CD8-positive, alpha-beta memory T cell (primary cell): ENCODE measurements at regions not wholly inside any gene's neighbourhood (a gene's known extent, or its start where the extent isn't known, plus 50 kb on each side); places are given as distances from the start of the nearest gene placed in this dataset.
A peak's percentile ranks its signal among the peaks of the same experiment; 100 is the strongest.
"Not testable (repeated sequence)": the region's sequence is repeated elsewhere in the genome, so short reads cannot be mapped to it uniquely, and the experiment has no call there.

Experiments
- CTCF ChIA-PET: fragments of 350-600 bp; sonication (Branson Sonifier 250); formaldehyde crosslinking; loops from one replicate; lab custom pipeline; 2021; ENCODE audit warnings: antibody characterized with exemption; lab: Charles Lee
- POLR2A ChIA-PET: fragments of 350-600 bp; sonication (Branson Sonifier 250); formaldehyde crosslinking; loops from one replicate; lab custom pipeline; 2021; ENCODE audit warnings: antibody characterized with exemption; lab: Charles Lee
- DNase-seq, 5 donors: peaks; one replicate each; pipeline versions ENCODE4 v3.0.0 to v3.0.0-alpha.2; 2020 to 2022; ENCODE audit warnings: mixed read lengths in 1 of 5
- H3K27ac ChIP-seq: one replicate; pipeline ENCODE4 v1.7.0; 2013; ENCODE audit warnings: low read depth, mild to moderate bottlenecking, low read length, moderate library complexity
- H3K27me3 ChIP-seq: 2 replicates; pipeline ENCODE4 v1.7.0; 2013; ENCODE audit warnings: low read length, mild to moderate bottlenecking; ENCODE audit not compliant: insufficient read depth, poor library complexity, severe bottlenecking
- H3K36me3 ChIP-seq: 2 replicates; pipeline ENCODE4 v1.7.0; 2013; ENCODE audit warnings: mild to moderate bottlenecking, low read length, moderate library complexity; ENCODE audit not compliant: insufficient read depth
- H3K4me1 ChIP-seq: 2 replicates; pipeline ENCODE4 v1.7.0; 2013; ENCODE audit warnings: mild to moderate bottlenecking, low read length, moderate library complexity; ENCODE audit not compliant: insufficient read depth
- H3K4me3 ChIP-seq: 2 replicates; pipeline ENCODE4 v1.7.0; 2013; ENCODE audit warnings: mild to moderate bottlenecking, low read length
- H3K9me3 ChIP-seq: 2 replicates; pipeline ENCODE4 v1.7.0; 2013; ENCODE audit warnings: mild to moderate bottlenecking, low read length
- H3K27ac Mint-ChIP-seq, 8 donors: one replicate each; pipeline ENCODE4 v1.8.0; 2020 to 2021; ENCODE audit warnings: mixed read lengths in 8 of 8, mild to moderate bottlenecking in 6 of 8, inconsistent platforms in 3 of 8, moderate library complexity in 3 of 8
- H3K27me3 Mint-ChIP-seq, 2 donors: one replicate each; pipeline ENCODE4 v1.8.0; 2020 to 2021; ENCODE audit warnings: mixed read lengths in 2 of 2, mild to moderate bottlenecking in 1 of 2, moderate library complexity in 1 of 2
- H3K36me3 Mint-ChIP-seq, 3 donors: one replicate each; pipeline ENCODE4 v1.8.0; 2020 to 2021; ENCODE audit warnings: mixed read lengths in 3 of 3, inconsistent platforms in 1 of 3, mild to moderate bottlenecking in 1 of 3
- H3K4me1 Mint-ChIP-seq, 3 donors: one replicate each; pipeline ENCODE4 v1.8.0; 2020 to 2021; ENCODE audit warnings: mixed read lengths in 3 of 3, inconsistent platforms in 1 of 3, mild to moderate bottlenecking in 1 of 3
- H3K4me3 Mint-ChIP-seq, 7 donors: one replicate each; pipeline ENCODE4 v1.8.0; 2020 to 2021; ENCODE audit warnings: mixed read lengths in 7 of 7, mild to moderate bottlenecking in 6 of 7, moderate library complexity in 4 of 7, inconsistent platforms in 2 of 7
- H3K9me3 Mint-ChIP-seq, 5 donors: one replicate each; pipeline ENCODE4 v1.8.0; 2020 to 2022; ENCODE audit warnings: mixed read lengths in 5 of 5, mild to moderate bottlenecking in 3 of 5, moderate library complexity in 2 of 5, inconsistent platforms in 1 of 5

DNA sequence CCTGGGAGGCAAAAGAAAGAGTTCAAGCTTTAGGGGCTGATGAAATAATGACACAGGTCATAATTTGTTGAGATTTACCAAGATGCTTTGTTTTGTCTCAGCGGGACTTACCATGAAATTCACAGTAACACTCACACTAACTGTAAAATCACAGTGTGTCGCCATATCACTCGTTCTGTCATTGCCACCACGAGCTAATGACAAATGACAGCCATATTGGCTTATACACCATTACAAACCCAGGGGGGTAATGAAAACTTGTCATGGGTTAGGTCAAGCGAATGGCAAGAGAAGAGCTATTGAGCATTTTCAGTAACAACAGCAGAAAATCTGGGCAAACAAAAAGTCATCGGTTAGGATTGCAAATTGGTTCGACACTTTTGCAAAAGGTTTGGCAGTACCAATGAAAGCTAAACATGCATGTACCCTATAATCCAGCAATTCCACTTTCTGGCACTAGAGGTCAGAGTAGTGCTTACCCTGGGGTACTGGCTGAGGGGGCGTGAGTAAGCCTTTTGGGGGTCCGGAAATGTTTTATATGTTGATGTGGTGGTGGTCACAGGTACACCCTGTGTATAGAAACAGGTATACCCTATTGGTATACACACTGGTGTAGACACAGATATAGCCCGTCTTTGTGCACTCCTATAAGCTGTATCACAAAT is 83.9 kb upstream of the RAI2 start:
- no peaks in the 10 kb centered on the region for H3K4me1 Mint-ChIP-seq
- CTCF ChIA-PET, result interaction anchor here (0.6 kb wide), 1 partner anchor 433 kb away, joined by 3 read pairs; no protein-coding TSS in a partner anchor

DNA sequence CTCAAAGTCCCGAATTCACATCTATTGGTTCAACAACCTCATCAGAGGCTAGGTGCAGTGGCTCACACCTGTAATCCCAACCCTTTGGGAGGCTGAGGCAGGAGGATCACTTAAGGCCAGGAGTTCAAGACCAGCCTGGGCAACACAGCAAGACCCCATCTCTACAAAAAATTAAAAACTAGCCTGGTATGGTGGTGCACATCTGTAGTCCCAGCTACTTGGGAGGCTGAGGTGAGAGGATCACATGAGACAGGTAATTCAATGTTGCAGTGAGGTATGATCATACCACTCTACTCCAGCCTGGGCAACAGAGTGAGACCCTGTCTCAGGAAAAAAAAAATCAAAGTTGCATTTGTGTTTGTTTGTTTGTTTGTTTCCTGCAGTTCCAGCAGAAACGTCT is 80.1 kb upstream of the RAI2 start:
- CTCF ChIA-PET, H3K27ac Mint-ChIP-seq, H3K9me3 ChIP-seq, H3K4me3 ChIP-seq, H3K36me3 Mint-ChIP-seq, H3K36me3 ChIP-seq, H3K4me1 Mint-ChIP-seq, H3K4me3 Mint-ChIP-seq, H3K9me3 Mint-ChIP-seq, DNase-seq, H3K4me1 ChIP-seq, H3K27me3 ChIP-seq, POLR2A ChIA-PET, H3K27me3 Mint-ChIP-seq, H3K27ac ChIP-seq: not testable (repeated sequence)

More for the DNA sequence above, 83.9 kb upstream of the RAI2 start:
- peak in 1 of 5 donors; percentile 17 for DNase-seq
- Histone ChIP-seq H3K27ac (no peak overlapping the region), H3K4me3 (no peak overlapping the region), H3K4me1 (no peaks in the 10 kb centered on the region), H3K36me3 (no peaks in the 10 kb centered on the region), H3K9me3 (no peaks in the 10 kb centered on the region), H3K27me3 (no peaks in the 10 kb centered on the region)
- Mint-ChIP-seq H3K9me3 (no peaks in the 10 kb centered on the region), H3K27me3 (peaks cover 0 to 3% of the 10 kb centered on the region in 2 donors), H3K36me3 (no peaks in the 10 kb centered on the region), H3K4me3 (no peak overlapping the region), H3K27ac (no peak overlapping the region)
- POLR2A ChIA-PET, result no interaction called here

DNA sequence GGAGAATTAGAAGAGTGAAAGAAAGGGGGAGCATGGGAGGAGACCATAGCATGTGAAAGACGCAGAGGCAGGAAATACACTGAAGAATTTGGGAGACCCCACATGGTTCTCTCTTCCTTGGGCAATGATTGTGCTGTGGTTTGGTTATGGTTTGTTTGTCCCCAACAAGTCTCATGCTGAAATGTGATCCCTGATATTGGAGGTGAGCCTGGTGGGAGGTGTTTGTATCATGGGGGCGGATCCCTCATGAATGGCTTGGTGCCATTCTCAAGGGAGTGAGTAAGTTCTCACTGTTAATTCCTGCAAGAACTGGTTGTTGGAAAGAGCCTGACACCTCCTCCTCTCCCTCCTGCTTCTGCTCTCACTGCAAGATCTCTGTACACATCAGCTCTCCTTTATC is 78.6 kb upstream of the RAI2 start:
- POLR2A ChIA-PET, result no interaction called here
- H3K4me1 Mint-ChIP-seq, result no peaks in the 10 kb centered on the region
- H3K27ac Mint-ChIP-seq, result no peak overlapping the region
- H3K27me3 Mint-ChIP-seq, result peaks cover 0 to 9% of the 10 kb centered on the region in 2 donors
- H3K9me3 Mint-ChIP-seq, result no peaks in the 10 kb centered on the region
- Histone ChIP-seq H3K27ac (no peak overlapping the region), H3K36me3 (no peaks in the 10 kb centered on the region), H3K27me3 (no peaks in the 10 kb centered on the region), H3K9me3 (no peaks in the 10 kb centered on the region), H3K4me3 (no peak overlapping the region), H3K4me1 (no peaks in the 10 kb centered on the region)
- H3K4me3 Mint-ChIP-seq, result no peak overlapping the region
- H3K36me3 Mint-ChIP-seq, result no peaks in the 10 kb centered on the region
- CTCF ChIA-PET, result no interaction called here
- DNase-seq, result no peak

DNA sequence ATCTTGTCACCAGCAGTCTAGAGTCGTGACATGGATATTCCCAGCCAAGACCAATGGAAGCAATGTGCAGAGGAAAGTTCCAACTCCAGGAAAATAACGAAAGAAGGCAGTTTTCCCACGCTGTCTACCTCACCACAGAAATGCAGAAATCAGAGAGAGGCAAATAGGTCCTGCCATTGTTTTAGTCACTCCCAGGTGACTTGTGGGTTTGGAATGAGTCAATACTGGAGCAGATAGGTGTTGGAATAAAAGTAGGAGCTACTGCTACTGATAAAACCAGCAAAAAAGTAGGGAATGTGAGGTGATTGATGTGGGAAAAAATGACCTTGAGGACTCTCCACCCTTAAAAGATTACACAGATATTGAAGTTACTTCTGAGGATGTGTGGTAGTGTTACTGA is 72.8 kb upstream of the RAI2 start:
- H3K27me3 Mint-ChIP-seq, result peaks cover 0 to 10% of the 10 kb centered on the region in 2 donors
- Histone ChIP-seq H3K9me3 (no peaks in the 10 kb centered on the region), H3K27me3 (no peaks in the 10 kb centered on the region), H3K4me3 (no peak overlapping the region), H3K4me1 (no peaks in the 10 kb centered on the region), H3K27ac (no peak overlapping the region), H3K36me3 (no peaks in the 10 kb centered on the region)
- H3K27ac Mint-ChIP-seq, result no peak overlapping the region
- DNase-seq, result no peak
- CTCF ChIA-PET, result no interaction called here
- H3K9me3 Mint-ChIP-seq, result no peaks in the 10 kb centered on the region
- no peaks in the 10 kb centered on the region for H3K4me1 Mint-ChIP-seq
- POLR2A ChIA-PET, result no interaction called here
- no peaks in the 10 kb centered on the region for H3K36me3 Mint-ChIP-seq
- no peak overlapping the region for H3K4me3 Mint-ChIP-seq

DNA sequence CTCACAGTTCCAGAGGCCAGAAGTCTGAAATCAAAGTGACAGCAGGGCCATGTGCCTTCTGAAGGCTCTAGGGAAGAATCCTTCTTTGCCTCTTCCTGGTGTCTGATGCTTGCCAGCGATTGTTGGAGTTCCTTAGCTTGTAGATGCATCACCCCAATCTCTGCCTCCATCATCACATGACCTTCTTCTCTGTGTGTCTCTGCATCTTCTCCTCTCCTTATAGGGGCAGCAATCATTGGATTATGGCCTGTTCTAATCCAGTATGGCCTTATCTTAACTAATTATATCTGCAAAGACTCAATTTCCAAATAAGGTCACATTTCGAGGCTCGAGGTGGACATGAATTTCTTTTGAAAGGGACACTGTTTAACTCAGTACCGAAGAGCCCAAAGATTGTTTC is 71.7 kb upstream of the RAI2 start:
- no peaks in the 10 kb centered on the region for H3K36me3 Mint-ChIP-seq
- H3K27me3 Mint-ChIP-seq, result peaks cover 0 to 4% of the 10 kb centered on the region in 2 donors
- CTCF ChIA-PET, result no interaction called here
- no peak for DNase-seq
- H3K4me1 Mint-ChIP-seq, result no peaks in the 10 kb centered on the region
- Histone ChIP-seq H3K4me3 (no peak overlapping the region), H3K4me1 (no peaks in the 10 kb centered on the region), H3K9me3 (no peaks in the 10 kb centered on the region), H3K27ac (no peak overlapping the region), H3K27me3 (no peaks in the 10 kb centered on the region), H3K36me3 (no peaks in the 10 kb centered on the region)
- H3K27ac Mint-ChIP-seq, result no peak overlapping the region
- no peak overlapping the region for H3K4me3 Mint-ChIP-seq
- POLR2A ChIA-PET, result no interaction called here
- H3K9me3 Mint-ChIP-seq, result no peaks in the 10 kb centered on the region

DNA sequence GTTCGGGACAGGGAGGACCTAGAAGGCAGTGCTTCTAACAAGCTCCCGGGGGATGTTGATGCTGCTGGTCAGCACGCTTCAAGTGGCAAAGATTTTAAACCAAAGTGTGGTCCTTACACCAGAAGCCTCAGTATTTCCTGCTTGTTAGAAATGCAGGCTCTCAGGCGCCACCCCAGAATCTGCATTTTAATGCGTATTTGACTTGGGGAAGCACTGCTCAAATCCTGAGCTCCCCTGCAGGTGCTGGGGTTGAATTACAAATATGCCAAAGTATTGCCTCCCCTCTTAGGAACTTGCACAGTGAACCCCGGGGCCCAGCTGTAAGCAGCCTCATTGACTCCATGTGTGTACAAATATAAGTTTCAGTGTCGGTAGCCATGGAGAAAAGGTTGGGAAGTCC is 70.8 kb upstream of the RAI2 start:
- H3K27me3 Mint-ChIP-seq, result peaks cover 0 to 4% of the 10 kb centered on the region in 2 donors
- POLR2A ChIA-PET, result no interaction called here

DNA sequence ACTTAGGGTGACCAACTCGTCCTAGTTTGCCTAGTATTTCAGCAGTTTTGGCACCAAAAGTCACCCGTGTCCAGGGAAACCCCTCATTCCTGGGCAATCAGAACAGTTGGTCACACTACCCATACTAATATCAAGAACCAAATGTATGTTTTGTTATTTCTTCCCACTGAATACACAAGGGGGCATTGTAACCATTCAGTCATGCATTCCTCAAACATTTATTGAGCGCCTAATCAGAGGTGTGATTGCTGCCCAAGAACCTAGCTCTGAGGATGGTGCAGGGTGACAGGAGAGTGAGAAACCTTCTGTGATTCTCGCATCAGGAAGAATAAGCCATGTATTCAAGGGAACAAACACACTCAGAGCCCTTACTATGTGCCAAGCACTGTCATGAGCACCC is 69.8 kb upstream of the RAI2 start:
- H3K36me3 Mint-ChIP-seq, result no peaks in the 10 kb centered on the region
- Histone ChIP-seq H3K4me3 (no peak overlapping the region), H3K36me3 (no peaks in the 10 kb centered on the region), H3K9me3 (no peaks in the 10 kb centered on the region), H3K4me1 (no peaks in the 10 kb centered on the region), H3K27ac (no peak overlapping the region), H3K27me3 (no peaks in the 10 kb centered on the region)
- peaks cover 0 to 5% of the 10 kb centered on the region in 2 donors for H3K27me3 Mint-ChIP-seq
- no peak overlapping the region for H3K27ac Mint-ChIP-seq
- CTCF ChIA-PET, result no interaction called here
- H3K9me3 Mint-ChIP-seq, result peaks cover 0 to 7% (median 0%) of the 10 kb centered on the region in 5 donors
- no peak overlapping the region for H3K4me3 Mint-ChIP-seq
- POLR2A ChIA-PET, result no interaction called here
- no peak for DNase-seq
- no peaks in the 10 kb centered on the region for H3K4me1 Mint-ChIP-seq

More for the DNA sequence above, 70.8 kb upstream of the RAI2 start:
- Mint-ChIP-seq H3K9me3 (no peaks in the 10 kb centered on the region), H3K27ac (no peak overlapping the region), H3K4me1 (no peaks in the 10 kb centered on the region), H3K36me3 (no peaks in the 10 kb centered on the region), H3K4me3 (no peak overlapping the region)
- Histone ChIP-seq H3K9me3 (no peaks in the 10 kb centered on the region), H3K4me1 (no peaks in the 10 kb centered on the region), H3K4me3 (no peak overlapping the region), H3K27ac (no peak overlapping the region), H3K27me3 (no peaks in the 10 kb centered on the region), H3K36me3 (no peaks in the 10 kb centered on the region)
- CTCF ChIA-PET, result no interaction called here
- no peak for DNase-seq

DNA sequence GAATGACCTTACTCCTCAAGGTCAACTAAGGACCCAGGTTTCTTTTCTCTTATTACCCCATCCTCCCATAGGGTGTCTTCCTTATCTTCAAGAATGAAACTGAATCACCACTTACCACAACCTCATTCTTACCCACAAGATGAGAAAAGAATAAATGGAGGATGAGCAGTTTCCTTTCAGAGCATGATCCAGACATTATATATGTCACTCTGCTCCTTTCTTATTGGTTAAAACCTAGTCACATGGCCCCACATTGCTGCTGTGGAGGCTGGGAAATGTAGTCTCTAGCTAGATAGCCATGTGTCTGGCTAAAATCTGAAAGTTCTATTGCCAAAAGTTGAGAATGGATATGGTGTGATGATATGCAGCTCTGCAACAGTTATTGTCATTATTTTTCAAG is 62.4 kb upstream of the RAI2 start:
- no peak overlapping the region for H3K4me3 Mint-ChIP-seq
- Histone ChIP-seq H3K4me3 (no peak overlapping the region), H3K36me3 (no peaks in the 10 kb centered on the region), H3K27me3 (no peaks in the 10 kb centered on the region), H3K27ac (no peak overlapping the region), H3K9me3 (no peaks in the 10 kb centered on the region), H3K4me1 (no peaks in the 10 kb centered on the region)
- H3K9me3 Mint-ChIP-seq, result peaks cover 0 to 7% (median 2%) of the 10 kb centered on the region in 5 donors
- ChIA-PET POLR2A (no interaction called here), CTCF (no interaction called here)
- DNase-seq, result no peak
- H3K4me1 Mint-ChIP-seq, result no peaks in the 10 kb centered on the region
- H3K27ac Mint-ChIP-seq, result no peak overlapping the region
- H3K27me3 Mint-ChIP-seq, result peaks cover 0 to 1% of the 10 kb centered on the region in 2 donors
- no peaks in the 10 kb centered on the region for H3K36me3 Mint-ChIP-seq
